ENCODE measurements at regions not wholly inside any gene's neighbourhood (a gene's known extent, or its start where the extent isn't known, plus 50 kb on each side); places are given as distances from the start of the nearest gene placed in this dataset.
"Not testable (repeated sequence)": the region's sequence is repeated elsewhere in the genome, so short reads cannot be mapped to it uniquely, and the experiment has no call there.

- TF ChIP-seq, protein P1, sequence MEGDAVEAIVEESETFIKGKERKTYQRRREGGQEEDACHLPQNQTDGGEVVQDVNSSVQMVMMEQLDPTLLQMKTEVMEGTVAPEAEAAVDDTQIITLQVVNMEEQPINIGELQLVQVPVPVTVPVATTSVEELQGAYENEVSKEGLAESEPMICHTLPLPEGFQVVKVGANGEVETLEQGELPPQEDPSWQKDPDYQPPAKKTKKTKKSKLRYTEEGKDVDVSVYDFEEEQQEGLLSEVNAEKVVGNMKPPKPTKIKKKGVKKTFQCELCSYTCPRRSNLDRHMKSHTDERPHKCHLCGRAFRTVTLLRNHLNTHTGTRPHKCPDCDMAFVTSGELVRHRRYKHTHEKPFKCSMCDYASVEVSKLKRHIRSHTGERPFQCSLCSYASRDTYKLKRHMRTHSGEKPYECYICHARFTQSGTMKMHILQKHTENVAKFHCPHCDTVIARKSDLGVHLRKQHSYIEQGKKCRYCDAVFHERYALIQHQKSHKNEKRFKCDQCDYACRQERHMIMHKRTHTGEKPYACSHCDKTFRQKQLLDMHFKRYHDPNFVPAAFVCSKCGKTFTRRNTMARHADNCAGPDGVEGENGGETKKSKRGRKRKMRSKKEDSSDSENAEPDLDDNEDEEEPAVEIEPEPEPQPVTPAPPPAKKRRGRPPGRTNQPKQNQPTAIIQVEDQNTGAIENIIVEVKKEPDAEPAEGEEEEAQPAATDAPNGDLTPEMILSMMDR (IDR thresholded peaks at IDR 0.05) = not testable (repeated sequence)
- TF ChIP-seq POLR2A, POLR2AphosphoS5 (IDR thresholded peaks at IDR 0.05): not testable (repeated sequence)
Observed at GRCh38 chr21:31511999-31512398, 147.5 kb upstream of the SOD1 start.
